ENCODE measurements at regions not wholly inside any gene's neighbourhood (a gene's known extent, or its start where the extent isn't known, plus 50 kb on each side); places are given as distances from the start of the nearest gene placed in this dataset.

- TF ChIP-seq SUZ12 (IDR thresholded peaks at IDR 0.05) (no peak), FOXM1 (IDR thresholded peaks at IDR 0.05; ENCODE audit: borderline replicate concordance) (no peak)
These were observed 72.0 kb upstream of the CDH5 start for GRCh38 chr16:66294507-66294906.

All from HEK293T (cell line).